ENCODE measurements at regions not wholly inside any gene's neighbourhood (a gene's known extent, or its start where the extent isn't known, plus 50 kb on each side); places are given as distances from the start of the nearest gene placed in this dataset.

DNA sequence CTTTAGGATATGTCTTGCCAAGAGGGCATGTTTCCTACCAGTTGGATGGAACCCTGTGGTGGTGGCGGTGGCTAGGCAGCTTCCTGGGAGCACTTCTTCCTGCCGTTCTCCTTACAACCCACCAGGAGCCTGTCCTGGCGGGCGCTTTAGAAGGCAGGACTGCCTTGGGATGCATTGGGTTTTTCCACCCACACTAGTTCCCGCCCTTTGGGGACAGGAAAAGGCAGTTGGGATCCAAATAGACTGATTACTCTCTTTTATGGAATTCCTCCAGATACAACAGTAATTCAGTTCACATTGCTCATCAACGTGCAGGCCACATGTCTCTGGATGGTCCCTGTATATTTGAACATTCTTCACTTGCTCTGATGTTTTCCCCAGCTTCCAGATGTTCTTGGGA is 305.7 kb upstream of the SSTR1 start:
- no peak for DNase-seq

GRCh38 chr14:37903343-37904191 is 304.1 kb upstream of the SSTR1 start:
- DNase-seq = peak; percentile 68

DNA sequence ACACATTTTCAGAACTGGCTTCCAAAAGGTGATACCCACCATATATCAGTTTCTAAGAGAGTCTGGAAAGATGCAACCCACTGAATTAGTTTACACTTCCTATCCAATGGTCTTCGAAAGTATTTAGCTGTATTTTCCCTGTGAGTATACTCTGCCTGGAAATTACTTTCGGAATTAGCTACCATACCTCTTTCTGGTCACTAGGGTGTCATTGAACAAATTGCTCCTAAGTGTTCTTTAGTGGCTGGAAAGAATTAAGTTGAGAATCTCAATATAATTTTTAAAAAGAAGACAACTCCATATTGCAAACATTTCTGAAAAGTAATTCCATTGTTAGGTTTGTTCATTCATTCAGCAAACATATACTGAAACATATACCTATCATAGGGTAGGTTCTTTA is 283.1 kb upstream of the SSTR1 start:
- DNase-seq = no peak

DNA sequence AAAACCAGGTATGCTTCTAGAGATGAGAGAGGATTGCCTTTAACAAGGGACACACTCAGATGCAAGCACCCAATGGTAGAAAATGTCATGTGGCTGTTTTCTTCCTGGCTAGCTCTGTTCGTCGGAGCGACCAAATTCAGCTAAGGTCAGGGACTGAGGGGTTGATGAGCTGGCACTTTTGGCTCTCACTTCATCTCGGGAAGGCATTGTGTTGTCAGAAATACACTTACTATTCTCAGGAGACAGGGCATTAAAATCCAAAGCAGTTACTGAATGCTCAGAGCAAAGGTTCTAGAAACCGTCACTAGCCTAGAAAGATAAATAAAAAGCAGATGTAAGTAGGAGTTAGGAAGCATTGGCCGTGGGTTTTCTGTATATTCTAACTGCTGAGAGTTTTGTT is 275.7 kb upstream of the SSTR1 start:
- no peak for DNase-seq

GRCh38 chr14:37932481-37932880 is 275.2 kb upstream of the SSTR1 start:
- no peak for DNase-seq

DNA sequence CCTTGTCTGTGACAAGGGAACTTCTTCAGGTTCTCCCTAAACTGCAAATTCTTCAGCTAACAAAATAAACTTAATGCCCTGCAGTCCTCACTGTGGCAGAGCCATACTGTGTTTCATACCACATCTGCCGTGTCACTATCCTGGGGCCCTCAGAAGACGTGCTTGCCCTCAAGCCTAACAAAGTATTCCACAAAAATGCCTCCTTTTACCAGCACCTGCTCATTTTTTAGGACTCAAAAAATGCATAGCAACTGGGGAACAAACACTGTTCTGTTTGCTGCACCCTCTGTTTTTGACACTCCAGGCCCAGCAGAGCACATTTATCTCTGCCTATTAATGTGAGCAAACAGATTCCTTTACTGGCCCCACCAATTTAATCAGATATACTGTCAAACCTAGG is 270.7 kb upstream of the SSTR1 start:
- no peak for DNase-seq

GRCh38 chr14:37939442-37940028 is 268.2 kb upstream of the SSTR1 start:
- DNase-seq = no peak

- no peak for DNase-seq
These were observed 261.7 kb upstream of the SSTR1 start for GRCh38 chr14:37945959-37946358.

DNA sequence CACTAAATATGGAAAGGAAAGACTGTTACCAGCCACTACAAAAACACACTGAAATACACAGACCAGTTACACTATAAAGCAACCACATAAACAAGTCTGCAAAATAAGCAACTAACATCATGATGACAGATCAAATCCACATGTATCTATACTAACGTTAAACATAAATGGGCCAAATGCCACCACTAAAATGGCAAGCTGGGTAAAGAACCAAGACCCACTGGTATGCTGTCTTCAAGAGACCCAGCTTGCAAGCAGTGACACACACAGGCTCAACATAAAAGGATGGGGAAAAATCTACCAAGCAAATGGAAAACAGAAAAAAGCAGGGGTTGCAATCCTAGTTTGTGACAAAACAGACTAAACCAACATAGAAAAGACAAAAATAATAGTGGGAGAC is 260.9 kb upstream of the SSTR1 start:
- DNase-seq = no peak

- no peak for DNase-seq
These were observed 259.4 kb upstream of the SSTR1 start for GRCh38 chr14:37948266-37948665.

DNA sequence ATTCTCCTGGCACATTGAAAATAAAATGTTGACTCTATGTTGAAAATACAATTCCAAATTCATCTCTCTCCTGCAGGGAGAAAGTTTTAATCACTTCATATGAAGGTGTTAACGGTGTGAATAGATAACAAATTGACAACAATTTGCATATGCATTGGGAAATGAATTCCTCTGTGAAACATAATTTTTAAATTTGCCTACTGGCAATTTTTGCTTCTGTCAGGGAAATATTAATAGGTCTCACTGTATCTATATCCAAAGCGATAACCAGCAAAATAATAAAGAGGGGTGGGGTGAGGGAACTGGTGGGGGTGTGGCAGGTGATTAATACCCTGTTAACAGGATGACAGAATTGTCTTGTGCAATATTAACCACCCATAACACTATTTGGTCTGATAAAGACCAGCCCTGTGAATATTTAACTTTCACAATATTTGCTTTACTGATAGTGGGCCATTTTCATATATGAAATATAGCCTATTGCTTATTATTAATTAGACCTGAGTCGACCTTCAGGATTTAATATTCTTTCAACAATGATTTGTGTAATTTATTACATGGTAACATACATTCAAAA is 239.0 kb upstream of the SSTR1 start:
- DNase-seq = no peak

- DNase-seq = no peak
These were observed 238.2 kb upstream of the SSTR1 start for GRCh38 chr14:37969511-37969979.

GRCh38 chr14:37970696-37971095 is 237.0 kb upstream of the SSTR1 start:
- DNase-seq = no peak

GRCh38 chr14:37972941-37973887 is 234.5 kb upstream of the SSTR1 start:
- DNase-seq = no peak

GRCh38 chr14:37974421-37974820 is 233.3 kb upstream of the SSTR1 start:
- no peak for DNase-seq

GRCh38 chr14:37977481-37977880 is 230.2 kb upstream of the SSTR1 start:
- no peak for DNase-seq

GRCh38 chr14:37985826-37986470 is 221.8 kb upstream of the SSTR1 start:
- DNase-seq = peak; percentile 78

DNA sequence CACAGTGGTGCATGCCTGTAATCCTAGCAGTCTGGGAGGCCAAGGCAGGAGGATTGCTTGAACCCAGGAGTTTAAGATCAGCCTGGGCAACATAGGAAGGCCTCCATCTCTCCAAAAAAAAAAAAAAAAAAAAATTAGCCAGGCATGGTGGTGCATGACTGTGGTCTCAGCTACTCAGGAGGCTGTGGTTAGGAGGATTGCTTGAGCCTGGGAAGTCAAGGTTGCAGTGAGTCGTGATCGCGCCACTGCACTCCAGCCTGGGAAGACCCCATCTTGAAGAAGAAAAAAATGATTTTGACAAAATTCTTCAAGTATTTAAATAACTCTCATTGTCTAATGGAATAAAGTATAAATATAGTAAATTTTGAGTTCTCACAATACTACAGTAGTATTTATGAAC is 219.2 kb upstream of the SSTR1 start:
- DNase-seq = no peak

DNA sequence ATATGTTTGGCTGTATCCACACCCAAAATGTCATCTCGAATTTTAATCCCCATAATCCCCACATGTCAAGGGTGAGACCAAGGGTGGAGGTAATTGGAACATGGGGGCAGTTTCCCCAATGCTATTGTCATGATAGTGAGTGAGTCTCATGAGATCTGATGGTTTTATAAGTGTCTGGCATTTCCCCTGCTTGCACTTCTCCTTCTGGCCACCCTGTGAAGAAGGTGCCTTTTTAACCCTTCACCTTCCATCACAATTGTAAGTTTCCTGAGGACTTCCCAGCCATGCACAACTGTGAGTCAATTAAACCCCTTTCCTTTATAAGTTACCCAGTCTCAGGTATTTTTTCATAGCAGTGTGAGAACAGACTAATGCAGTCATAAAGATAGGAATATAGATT is 216.7 kb upstream of the SSTR1 start:
- DNase-seq = no peak

DNA sequence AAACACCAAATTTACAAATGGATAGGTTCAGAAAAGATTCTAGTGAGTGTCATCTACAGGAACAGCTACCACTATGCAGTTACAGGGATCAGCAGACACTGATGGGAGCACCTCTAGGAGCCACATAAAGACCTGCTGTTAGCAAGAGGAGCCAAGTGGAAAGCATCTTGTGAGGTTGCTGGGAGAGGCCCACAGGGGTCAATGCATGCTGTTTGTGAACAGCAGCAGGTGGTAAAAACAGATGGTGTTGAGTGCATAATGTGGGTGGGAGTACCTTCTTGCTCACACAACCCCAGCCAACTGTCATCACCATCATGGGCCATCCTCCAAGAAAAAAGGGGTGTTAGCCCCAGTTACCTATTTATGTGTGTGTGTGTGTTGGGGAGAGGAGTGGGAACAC is 215.2 kb upstream of the SSTR1 start:
- no peak for DNase-seq

DNA sequence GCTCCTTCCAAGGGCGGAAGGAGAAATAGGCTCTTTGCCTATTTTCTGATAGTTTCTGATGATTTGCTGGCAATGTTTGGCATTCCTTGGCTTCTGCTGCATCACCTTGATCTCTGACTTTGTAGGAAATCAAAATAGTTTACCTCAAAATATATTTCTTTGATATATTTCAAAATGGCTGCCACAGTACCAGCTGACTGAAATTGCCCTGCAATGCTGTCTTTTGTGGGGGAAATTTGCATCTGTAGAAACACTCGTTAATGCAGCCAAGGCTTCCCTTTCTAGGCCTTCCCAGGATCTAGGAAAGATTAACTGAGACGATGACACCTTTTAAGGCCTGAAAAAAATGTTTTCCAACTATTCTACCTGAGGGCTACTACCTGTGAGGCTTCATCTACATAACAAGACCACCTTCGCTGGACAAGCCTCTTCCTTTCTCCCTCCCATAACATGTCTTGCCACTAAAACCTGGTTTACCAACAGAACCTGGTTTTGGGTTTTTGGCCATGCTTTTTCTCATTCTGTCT is 212.8 kb upstream of the SSTR1 start:
- DNase-seq = no peak

DNA sequence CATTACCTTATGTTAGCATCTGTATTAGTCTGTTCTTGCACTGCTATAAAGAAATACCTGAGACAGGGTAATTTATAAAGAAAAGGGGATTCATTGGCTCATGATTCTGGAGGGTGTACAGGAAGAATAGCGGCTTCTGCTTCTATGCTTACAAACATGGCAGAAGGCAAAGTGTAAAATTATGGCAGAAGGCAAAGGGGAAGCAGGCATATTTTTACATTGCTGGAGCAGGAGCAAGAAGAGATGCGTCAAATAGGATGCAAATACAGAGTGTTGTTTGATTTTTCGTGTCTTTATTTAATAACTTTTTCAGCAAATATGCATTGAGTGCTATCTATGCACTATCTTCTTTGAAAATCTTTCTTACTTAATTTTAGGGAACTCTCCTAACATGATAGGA is 210.7 kb upstream of the SSTR1 start:
- DNase-seq = no peak
